PC-9 (cell line): ENCODE measurements at regions not wholly inside any gene's neighbourhood (a gene's known extent, or its start where the extent isn't known, plus 50 kb on each side); places are given as distances from the start of the nearest gene placed in this dataset.

Experiments
- BruUV-seq: library from RNA; stranded (reverse); fragments of 400-500 nt; replicated peaks from 2 replicates; lab custom pipeline; 2021; lab: Mats Ljungman, UMichigan
- CTCF ChIA-PET: fragments of 300-600 bp; sonication (Branson Sonifier 250); formaldehyde crosslinking; loops from one replicate; lab custom pipeline; 2022; ENCODE audit warnings: antibody characterized with exemption; lab: Charles Lee
- POLR2A ChIA-PET: fragments of 300-600 bp; sonication (Branson Sonifier 250); formaldehyde crosslinking; loops from one replicate; lab custom pipeline; 2022; ENCODE audit warnings: antibody characterized with exemption; ENCODE audit not compliant: unreplicated experiment; lab: Charles Lee
- DNase-seq, 2 experiments: peaks; one replicate each; pipeline versions ENCODE4 v3.0.0 to v3.0.0-alpha.2; 2015 to 2022; ENCODE audit warnings: mixed read lengths in 1 of 2
- H2AFZ ChIP-seq: fragments of 200-600 bp; sonication (generic); 2 replicates; pipeline ENCODE4 v1.8.1; 2017; ENCODE audit warnings: antibody characterized with exemption
- H3F3A ChIP-seq: fragments of 200-600 bp; sonication (generic); 2 replicates; pipeline ENCODE4 v1.8.1; 2017; ENCODE audit warnings: antibody characterized with exemption, mild to moderate bottlenecking, low read depth; ENCODE audit not compliant: insufficient read depth
- H3K27ac ChIP-seq: fragments of 200-600 bp; sonication (generic); 2 replicates; pipeline ENCODE4 v1.6.1; 2016; ENCODE audit warnings: mixed run types
- H3K27me3 ChIP-seq: fragments of 200-600 bp; sonication (generic); 2 replicates; pipeline ENCODE4 v1.6.1; 2016; ENCODE audit warnings: low read depth, mixed run types; ENCODE audit not compliant: insufficient read depth
- H3K36me3 ChIP-seq: fragments of 200-600 bp; sonication (generic); 2 replicates; pipeline ENCODE4 v1.6.1; 2016; ENCODE audit warnings: low read depth, mixed run types
- H3K4me1 ChIP-seq: fragments of 200-600 bp; sonication (generic); replicated peaks from 2 replicates; pipeline ENCODE4 v1.6.1; 2016; ENCODE audit warnings: mixed run types; ENCODE audit not compliant: insufficient read depth
- H3K4me2 ChIP-seq: fragments of 200-600 bp; sonication (generic); 2 replicates; pipeline ENCODE4 v1.6.1; 2017; ENCODE audit warnings: mixed run types
- H3K4me3 ChIP-seq: fragments of 200-600 bp; sonication (generic); 2 replicates; pipeline ENCODE4 v1.6.1; 2016; ENCODE audit warnings: mixed run types
- H3K79me2 ChIP-seq: fragments of 200-600 bp; sonication (generic); 2 replicates; pipeline ENCODE4 v1.6.1; 2017; ENCODE audit warnings: low read depth, mixed run types
- H3K9me2 ChIP-seq: fragments of 200-600 bp; sonication (generic); 2 replicates; pipeline ENCODE4 v1.8.1; 2017; ENCODE audit warnings: mild to moderate bottlenecking; ENCODE audit not compliant: insufficient read depth
- H3K9me3 ChIP-seq: fragments of 200-600 bp; sonication (generic); 2 replicates; pipeline ENCODE4 v1.8.1; 2016; ENCODE audit warnings: low read depth; ENCODE audit not compliant: insufficient read depth
- H4K20me1 ChIP-seq: fragments of 200-600 bp; sonication (generic); 2 replicates; pipeline ENCODE4 v1.8.1; 2017; ENCODE audit not compliant: insufficient read depth
- CTCF ChIP-seq: fragments of 200-600 bp; sonication (generic); conservative IDR thresholded peaks from 2 replicates; pipeline ENCODE4 v1.6.1; 2017; ENCODE audit warnings: mixed run types, antibody characterized with exemption, mild to moderate bottlenecking, moderate library complexity
- EZH2 ChIP-seq: fragments of 200-600 bp; sonication (generic); IDR thresholded peaks from 2 replicates; pipeline ENCODE4 v1.8.0; 2017; ENCODE audit warnings: antibody characterized with exemption, low read depth
- intact Hi-C: fragments of 100-400 bp; cut with micrococcal nuclease; formaldehyde crosslinking; loops from one replicate; pipeline ENCODE4 v1.10.0; 2022; ENCODE audit not compliant: unreplicated experiment

GRCh38 chr4:152225680-152226079, 310.2 kb downstream of the FBXW7 start:
- Histone ChIP-seq H3K9me2 (no peaks in the 10 kb centered on the region), H4K20me1 (no peaks in the 10 kb centered on the region), H3K27me3 (no peaks in the 10 kb centered on the region), H3K4me1 (no peaks in the 10 kb centered on the region), H3K4me2 (no peak overlapping the region), H3F3A (no peaks in the 10 kb centered on the region), H3K4me3 (no peak overlapping the region), H2AFZ (no peak overlapping the region), H3K27ac (no peak overlapping the region), H3K36me3 (no peaks in the 10 kb centered on the region), H3K79me2 (no peaks in the 10 kb centered on the region), H3K9me3 (no peaks in the 10 kb centered on the region; the same call in 1 of the 2 replicates)
- CTCF ChIA-PET: no interaction called here
- intact Hi-C loops: no loop called here
- no TSS peak for BruUV-seq
- no peak for DNase-seq
- POLR2A ChIA-PET: no interaction called here
- TF ChIP-seq EZH2 (no peak), CTCF (no peak)

GRCh38 chr4:152224721-152225420, 311.0 kb downstream of the FBXW7 start:
- Histone ChIP-seq H3K36me3 (no peaks in the 10 kb centered on the region), H3K4me1 (no peaks in the 10 kb centered on the region)
- CTCF ChIA-PET: no interaction called here

GRCh38 chr4:152224223-152224622, 311.7 kb downstream of the FBXW7 start:
- ChIA-PET POLR2A (no interaction called here), CTCF (no interaction called here)
- no peak for DNase-seq
- TF ChIP-seq EZH2: no peak
- TF ChIP-seq CTCF: no peak
- no TSS peak for BruUV-seq
- no peaks in the 10 kb centered on the region for H3K79me2 ChIP-seq
- H3K4me3 ChIP-seq: no peak overlapping the region
- H3K4me1 ChIP-seq: no peaks in the 10 kb centered on the region
- H3K27ac ChIP-seq: no peak overlapping the region
- H3F3A ChIP-seq: no peaks in the 10 kb centered on the region
- no peaks in the 10 kb centered on the region for H4K20me1 ChIP-seq
- no peaks in the 10 kb centered on the region for H3K36me3 ChIP-seq
- no peaks in the 10 kb centered on the region; the same call in 1 of the 2 replicates for H3K9me3 ChIP-seq
- no peak overlapping the region for H3K4me2 ChIP-seq
- no peak overlapping the region for H2AFZ ChIP-seq
- no peaks in the 10 kb centered on the region for H3K9me2 ChIP-seq
- intact Hi-C loops: no loop called here
- no peaks in the 10 kb centered on the region for H3K27me3 ChIP-seq

More at GRCh38 chr4:152224721-152225420, 311.0 kb downstream of the FBXW7 start:
- TF ChIP-seq CTCF (no peak), EZH2 (no peak)
- no peak overlapping the region for H3K27ac ChIP-seq
- POLR2A ChIA-PET: no interaction called here
- no peak overlapping the region for H3K4me3 ChIP-seq
- no peak for DNase-seq
- no peaks in the 10 kb centered on the region for H3F3A ChIP-seq
- H2AFZ ChIP-seq: no peak overlapping the region
- no peaks in the 10 kb centered on the region for H3K79me2 ChIP-seq
- no peaks in the 10 kb centered on the region for H4K20me1 ChIP-seq
- no TSS peak for BruUV-seq
- no peaks in the 10 kb centered on the region for H3K9me2 ChIP-seq
- no peaks in the 10 kb centered on the region for H3K27me3 ChIP-seq
- H3K4me2 ChIP-seq: no peak overlapping the region
- intact Hi-C loops: no loop called here
- H3K9me3 ChIP-seq: no peaks in the 10 kb centered on the region; the same call in 1 of the 2 replicates
